AG04450 (cell line): ENCODE measurements at regions not wholly inside any gene's neighbourhood (a gene's known extent, or its start where the extent isn't known, plus 50 kb on each side); places are given as distances from the start of the nearest gene placed in this dataset.

Source experiments
- CTCF ChIA-PET: fragments of 300-600, 350-600 bp; formaldehyde crosslinking; extraction: SDS; loops from one replicate; lab custom pipeline; 2022; ENCODE audit warnings: antibody characterized with exemption, inconsistent platforms; lab: Charles Lee
- POLR2A ChIA-PET: fragments of 350-600 bp; formaldehyde crosslinking; extraction: SDS; loops from one replicate; lab custom pipeline; 2021; ENCODE audit warnings: antibody characterized with exemption, inconsistent platforms; lab: Yijun Ruan, JAX
- DNase-seq: peaks from one replicate; pipeline ENCODE4 v3.0.0-alpha.2; 2011; ENCODE audit warnings: low read depth, low spot score
- H3K27ac ChIP-seq: one replicate; pipeline ENCODE4 v1.5.1; 2012; ENCODE audit warnings: low read depth, low read length, control low read depth
- H3K27me3 ChIP-seq: one replicate; pipeline ENCODE4 v1.6.0; 2012; ENCODE audit warnings: low read length; ENCODE audit not compliant: control insufficient read depth, insufficient read depth
- H3K4me3 ChIP-seq: 2 replicates; pipeline ENCODE4 v1.5.1; 2011; ENCODE audit warnings: mild to moderate bottlenecking, low read depth, low read length, control low read depth
- H3K9me3 ChIP-seq: 2 replicates; pipeline ENCODE4 v1.5.1; 2012; ENCODE audit warnings: low read length; ENCODE audit not compliant: control insufficient read depth, insufficient read depth
- CTCF ChIP-seq: IDR thresholded peaks from 2 replicates; pipeline ENCODE4 v1.5.1; 2011; ENCODE audit warnings: low read depth, low read length, control low read depth, inconsistent platforms

GRCh38 chr3:72127844-72128243, 342.9 kb upstream of the PROK2 start:
- Histone ChIP-seq H3K27ac (no peak overlapping the region), H3K4me3 (no peak overlapping the region), H3K9me3 (no peaks in the 10 kb centered on the region; the same call in 1 of the 2 replicates), H3K27me3 (peaks cover 11% of the 10 kb centered on the region)
- DNase-seq: no peak
- no peak for TF ChIP-seq CTCF
- ChIA-PET POLR2A (no interaction called here), CTCF (no interaction called here)

- no peak for DNase-seq
- TF ChIP-seq CTCF: no peak
- H3K4me3 ChIP-seq: no peak overlapping the region
- H3K9me3 ChIP-seq: no peaks in the 10 kb centered on the region; the same call in 1 of the 2 replicates
- peaks cover 8% of the 10 kb centered on the region for H3K27me3 ChIP-seq
- no peak overlapping the region for H3K27ac ChIP-seq
- ChIA-PET CTCF (no interaction called here), POLR2A (no interaction called here)
Observed at GRCh38 chr3:72127224-72127612, 342.3 kb upstream of the PROK2 start.

GRCh38 chr3:72126441-72127223, 341.7 kb upstream of the PROK2 start:
- TF ChIP-seq CTCF: no peak
- CTCF ChIA-PET: interaction anchor here (0.6 kb wide), 1 partner anchor 419 kb away, joined by 3 read pairs; no protein-coding TSS in a partner anchor
- no peak overlapping the region for H3K27ac ChIP-seq
- H3K4me3 ChIP-seq: no peak overlapping the region
- no peaks in the 10 kb centered on the region; the same call in 1 of the 2 replicates for H3K9me3 ChIP-seq
- H3K27me3 ChIP-seq: peaks cover 8% of the 10 kb centered on the region
- POLR2A ChIA-PET: no interaction called here
- DNase-seq: no peak

- ChIA-PET POLR2A (no interaction called here), CTCF (no interaction called here)
- no peak overlapping the region for H3K27ac ChIP-seq
- no peaks in the 10 kb centered on the region; the same call in 1 of the 2 replicates for H3K9me3 ChIP-seq
- TF ChIP-seq CTCF: no peak
- H3K27me3 ChIP-seq: peaks cover 4% of the 10 kb centered on the region
- no peak overlapping the region for H3K4me3 ChIP-seq
- DNase-seq: peak; percentile 34
Observed at GRCh38 chr3:72123908-72124441, 339.0 kb upstream of the PROK2 start.
